ENCODE measurements at regions not wholly inside any gene's neighbourhood (a gene's known extent, or its start where the extent isn't known, plus 50 kb on each side); places are given as distances from the start of the nearest gene placed in this dataset.

- H3K27me3 ChIP-seq (ENCODE audit: low read depth) = no peaks in the 10 kb centered on the region
- intact Hi-C loops (cut with DNase I) = no loop called here
These were observed 166.6 kb upstream of the FLRT2 start for GRCh38 chr14:85363358-85363757.

GRCh38 chr14:85366226-85366625 is 163.7 kb upstream of the FLRT2 start:
- Histone ChIP-seq H3K4me3 (no peak overlapping the region), H3K4me1 (no peaks in the 10 kb centered on the region), H3K9me3 (no peaks in the 10 kb centered on the region), H3K27ac (no peak overlapping the region), H3K36me3 (no peaks in the 10 kb centered on the region), H3K27me3 (ENCODE audit: low read depth) (no peaks in the 10 kb centered on the region)
- no peak for DNase-seq
- no peak for TF ChIP-seq CTCF (IDR thresholded peaks at IDR 0.05)
- ATAC-seq = no peak
- intact Hi-C loops (cut with DNase I) = no loop called here

More at GRCh38 chr14:85363358-85363757, 166.6 kb upstream of the FLRT2 start:
- no peak overlapping the region for H3K4me3 ChIP-seq
- TF ChIP-seq CTCF (IDR thresholded peaks at IDR 0.05) = no peak
- H3K27ac ChIP-seq = no peak overlapping the region
- ATAC-seq = no peak
- H3K4me1 ChIP-seq = no peaks in the 10 kb centered on the region
- no peaks in the 10 kb centered on the region for H3K36me3 ChIP-seq
- no peak for DNase-seq
- H3K9me3 ChIP-seq = no peaks in the 10 kb centered on the region

- intact Hi-C loops (cut with DNase I) = no loop called here
- ATAC-seq = no peak
- no peaks in the 10 kb centered on the region for H3K9me3 ChIP-seq
- H3K27me3 ChIP-seq (ENCODE audit: low read depth) = no peaks in the 10 kb centered on the region
- H3K36me3 ChIP-seq = no peaks in the 10 kb centered on the region
- H3K4me1 ChIP-seq = no peaks in the 10 kb centered on the region
- DNase-seq = no peak
- no peak for TF ChIP-seq CTCF (IDR thresholded peaks at IDR 0.05)
- no peak overlapping the region for H3K4me3 ChIP-seq
- H3K27ac ChIP-seq = no peak overlapping the region
These were observed 149.1 kb upstream of the FLRT2 start for GRCh38 chr14:85380881-85381280.

GRCh38 chr14:85382341-85382740 is 147.6 kb upstream of the FLRT2 start:
- intact Hi-C loops (cut with DNase I) = no loop called here
- ATAC-seq = no peak

GRCh38 chr14:85387181-85387580 is 142.8 kb upstream of the FLRT2 start:
- Histone ChIP-seq H3K9me3 (no peaks in the 10 kb centered on the region), H3K36me3 (no peaks in the 10 kb centered on the region), H3K27ac (no peak overlapping the region), H3K4me3 (no peak overlapping the region), H3K4me1 (no peaks in the 10 kb centered on the region), H3K27me3 (ENCODE audit: low read depth) (no peaks in the 10 kb centered on the region)
- intact Hi-C loops (cut with DNase I) = no loop called here
- DNase-seq (no peak), ATAC-seq (no peak)
- no peak for TF ChIP-seq CTCF (IDR thresholded peaks at IDR 0.05)

More at GRCh38 chr14:85382341-85382740, 147.6 kb upstream of the FLRT2 start:
- Histone ChIP-seq H3K27ac (no peak overlapping the region), H3K27me3 (ENCODE audit: low read depth) (no peaks in the 10 kb centered on the region), H3K9me3 (no peaks in the 10 kb centered on the region), H3K36me3 (no peaks in the 10 kb centered on the region), H3K4me3 (no peak overlapping the region), H3K4me1 (no peaks in the 10 kb centered on the region)
- TF ChIP-seq CTCF (IDR thresholded peaks at IDR 0.05) = no peak
- no peak for DNase-seq

GRCh38 chr14:85390236-85390635 is 139.7 kb upstream of the FLRT2 start:
- no peaks in the 10 kb centered on the region for H3K27me3 ChIP-seq (ENCODE audit: low read depth)
- no peak for TF ChIP-seq CTCF (IDR thresholded peaks at IDR 0.05)
- DNase-seq (no peak), ATAC-seq (no peak)
- no peak overlapping the region for H3K27ac ChIP-seq
- no peaks in the 10 kb centered on the region for H3K36me3 ChIP-seq
- H3K4me3 ChIP-seq = no peak overlapping the region
- H3K4me1 ChIP-seq = no peaks in the 10 kb centered on the region
- intact Hi-C loops (cut with DNase I) = no loop called here
- H3K9me3 ChIP-seq = no peaks in the 10 kb centered on the region
